Mesenchymal stem cell (in vitro differentiated cells and primary cell): ENCODE measurements at regions not wholly inside any gene's neighbourhood (a gene's known extent, or its start where the extent isn't known, plus 50 kb on each side); places are given as distances from the start of the nearest gene placed in this dataset.
"Not testable (repeated sequence)": the region's sequence is repeated elsewhere in the genome, so short reads cannot be mapped to it uniquely, and the experiment has no call there.

ENCODE experiments used
- DNase-seq: peaks from one replicate; pipeline ENCODE4 v3.0.0-alpha.2; 2013
- H2AFZ ChIP-seq: one replicate; pipeline ENCODE4 v1.6.1; 2013; ENCODE audit warnings: low read depth, mild to moderate bottlenecking, control low read depth, inconsistent platforms, low read length, moderate library complexity
- H2AK5ac ChIP-seq: 2 replicates; pipeline ENCODE4 v1.6.1; 2013; ENCODE audit warnings: low read length, moderate library complexity, mild to moderate bottlenecking, inconsistent platforms; ENCODE audit not compliant: severe bottlenecking
- H2BK120ac ChIP-seq: one replicate; pipeline ENCODE4 v1.6.1; 2013; ENCODE audit warnings: low read depth, mild to moderate bottlenecking, inconsistent platforms, low read length, moderate library complexity
- H2BK12ac ChIP-seq, 2 experiments: one replicate each; pipeline ENCODE4 v1.6.1; 2013; ENCODE audit warnings: inconsistent platforms in 2 of 2, low read length in 2 of 2, mild to moderate bottlenecking in 2 of 2, moderate library complexity in 2 of 2, control low read depth in 1 of 2
- H2BK15ac ChIP-seq: one replicate; pipeline ENCODE4 v1.6.1; 2013; ENCODE audit warnings: mild to moderate bottlenecking, low read depth, inconsistent platforms; ENCODE audit not compliant: poor library complexity, severe bottlenecking
- H2BK5ac ChIP-seq: 2 replicates; pipeline ENCODE4 v1.6.1; 2013; ENCODE audit warnings: low read depth, mild to moderate bottlenecking, low read length, control low read depth, inconsistent platforms; ENCODE audit not compliant: poor library complexity, severe bottlenecking
- H3K14ac ChIP-seq, 2 experiments: one replicate each; pipeline ENCODE4 v1.6.1; 2013; ENCODE audit warnings: inconsistent platforms in 2 of 2, low read length in 2 of 2, control low read depth in 1 of 2, mild to moderate bottlenecking in 1 of 2, moderate library complexity in 1 of 2
- H3K18ac ChIP-seq, 2 experiments: one replicate each; pipeline ENCODE4 v1.6.1; 2013; ENCODE audit warnings: inconsistent platforms in 2 of 2, low read length in 2 of 2, control low read depth in 1 of 2, low read depth in 1 of 2, mild to moderate bottlenecking in 1 of 2
- H3K23ac ChIP-seq, 2 experiments: one replicate each; pipeline ENCODE4 v1.6.1; 2013; ENCODE audit warnings: inconsistent platforms in 2 of 2, low read length in 2 of 2, mild to moderate bottlenecking in 2 of 2, moderate library complexity in 2 of 2, control low read depth in 1 of 2
- H3K27ac ChIP-seq: 2 replicates; pipeline ENCODE4 v1.5.1; 2013; ENCODE audit warnings: mild to moderate bottlenecking, moderate library complexity, low read length, control low read depth, inconsistent platforms; ENCODE audit not compliant: poor library complexity, severe bottlenecking
- H3K27me3 ChIP-seq, 2 experiments: 2 replicates each; pipeline versions ENCODE4 v1.6.1 to v1.7.0; 2013; ENCODE audit warnings: low read length in 2 of 2, mild to moderate bottlenecking in 2 of 2, moderate library complexity in 2 of 2, control low read depth in 1 of 2, inconsistent platforms in 1 of 2; ENCODE audit not compliant: control insufficient read depth in 1 of 2, insufficient read depth in 1 of 2
- H3K36me3 ChIP-seq, 2 experiments: 2 replicates each; pipeline versions ENCODE4 v1.6.1 to v1.7.0; 2013; ENCODE audit warnings: low read length in 2 of 2, control low read depth in 1 of 2, inconsistent platforms in 1 of 2, low read depth in 1 of 2, mild to moderate bottlenecking in 1 of 2; ENCODE audit not compliant: insufficient read depth in 2 of 2, control insufficient read depth in 1 of 2
- H3K4ac ChIP-seq, 2 experiments: one replicate each; pipeline ENCODE4 v1.6.1; 2013; ENCODE audit warnings: inconsistent platforms in 2 of 2, low read length in 2 of 2, mild to moderate bottlenecking in 2 of 2, moderate library complexity in 2 of 2, control low read depth in 1 of 2, low read depth in 1 of 2
- H3K4me1 ChIP-seq: 2 replicates; pipeline ENCODE4 v1.6.1; 2013; ENCODE audit warnings: low read depth, low read length, control low read depth; ENCODE audit not compliant: control insufficient read depth, insufficient read depth
- H3K4me2 ChIP-seq: 2 replicates; pipeline ENCODE4 v1.6.1; 2013; ENCODE audit warnings: low read length, mild to moderate bottlenecking, inconsistent platforms; ENCODE audit not compliant: poor library complexity, severe bottlenecking
- H3K4me3 ChIP-seq, 2 experiments: 2 replicates each; pipeline versions ENCODE4 v1.5.1 to v1.7.0; 2013; ENCODE audit warnings: low read length in 2 of 2, mild to moderate bottlenecking in 2 of 2, control low read depth in 1 of 2, low read depth in 1 of 2; ENCODE audit not compliant: insufficient read depth in 1 of 2
- H3K79me1 ChIP-seq: replicated peaks from 2 replicates; pipeline ENCODE4 v1.6.1; 2013; ENCODE audit warnings: mild to moderate bottlenecking, control low read depth, low read length, inconsistent platforms; ENCODE audit not compliant: poor library complexity, severe bottlenecking
- H3K9ac ChIP-seq: 2 replicates; pipeline ENCODE4 v1.7.0; 2013; ENCODE audit warnings: mild to moderate bottlenecking, low read length, moderate library complexity
- H3K9me3 ChIP-seq: 2 replicates; pipeline ENCODE4 v1.7.0; 2013; ENCODE audit warnings: mild to moderate bottlenecking, low read length; ENCODE audit not compliant: control insufficient read depth
- H4K8ac ChIP-seq: one replicate; pipeline ENCODE4 v1.6.1; 2013; ENCODE audit warnings: inconsistent platforms, mild to moderate bottlenecking, low read length, moderate library complexity
- H4K91ac ChIP-seq: one replicate; pipeline ENCODE4 v1.6.1; 2013; ENCODE audit warnings: mild to moderate bottlenecking, low read length, inconsistent platforms
- WGBS: methylation state at CpG from one replicate; pipeline ENCODE4 v1.1.7; 2013; ENCODE audit warnings: mixed read lengths; 5-methylcytosine and 5-hydroxymethylcytosine counted together

GRCh38 chr2:75892490-75892889, 181.8 kb upstream of the GCFC2 start:
- Histone ChIP-seq H3K4ac (no peak overlapping the region), H3K4me1 (no peaks in the 10 kb centered on the region), H4K8ac (no peak overlapping the region), H4K91ac (no peak overlapping the region), H2AK5ac (no peak overlapping the region), H3K14ac (no peak overlapping the region), H3K36me3 (no peaks in the 10 kb centered on the region), H2BK15ac (no peak overlapping the region), H3K27ac (no peak overlapping the region), H3K4me3 (no peak overlapping the region), H2AFZ (no peak overlapping the region), H2BK12ac (no peak overlapping the region), H3K9me3 (no peaks in the 10 kb centered on the region), H3K79me1 (no peaks in the 10 kb centered on the region), H3K4me2 (no peak overlapping the region), H3K27me3 (peaks cover 0 to 4% of the 10 kb centered on the region in 2 experiments), H2BK120ac (no peak overlapping the region), H3K9ac (no peak overlapping the region), H2BK5ac (no peak overlapping the region), H3K23ac (no peak overlapping the region), H3K18ac (no peak overlapping the region)
- no peak for DNase-seq
- WGBS: no CpG with 5 or more reads among the region's 2 CpGs

GRCh38 chr2:75882530-75882929, 171.8 kb upstream of the GCFC2 start:
- Histone ChIP-seq H3K36me3 (no peaks in the 10 kb centered on the region), H3K18ac (no peak overlapping the region), H3K27me3 (no peaks in the 10 kb centered on the region), H2AFZ (no peak overlapping the region), H3K4me3 (no peak overlapping the region), H3K23ac (no peak overlapping the region), H2BK5ac (no peak overlapping the region), H3K4me1 (no peaks in the 10 kb centered on the region), H2BK120ac (no peak overlapping the region), H3K27ac (no peak overlapping the region), H2AK5ac (no peak overlapping the region), H3K9me3 (no peaks in the 10 kb centered on the region), H4K8ac (no peak overlapping the region), H3K79me1 (no peaks in the 10 kb centered on the region), H3K4ac (no peak overlapping the region), H4K91ac (no peak overlapping the region), H2BK12ac (no peak overlapping the region), H3K14ac (no peak overlapping the region), H3K4me2 (no peak overlapping the region), H3K9ac (no peak overlapping the region), H2BK15ac (no peak overlapping the region)
- 74% methylated on average over 2 of the region's 2 CpGs for WGBS
- DNase-seq: no peak

- H2AK5ac ChIP-seq, H3K4me2 ChIP-seq, H3K27ac ChIP-seq, H3K4ac ChIP-seq, H4K91ac ChIP-seq, H2BK5ac ChIP-seq, H3K9me3 ChIP-seq, H2BK120ac ChIP-seq, H2BK12ac ChIP-seq, H3K79me1 ChIP-seq, H3K4me3 ChIP-seq, H2AFZ ChIP-seq, DNase-seq, H3K4me1 ChIP-seq, H3K27me3 ChIP-seq, H3K36me3 ChIP-seq, H3K23ac ChIP-seq, H4K8ac ChIP-seq, H2BK15ac ChIP-seq, H3K14ac ChIP-seq, H3K18ac ChIP-seq, H3K9ac ChIP-seq: not testable (repeated sequence)
- 90% methylated on average over 5 of the region's 7 CpGs for WGBS
These were observed 164.9 kb upstream of the GCFC2 start for GRCh38 chr2:75875606-75876005.

- 93% methylated on average over 25 of the region's 25 CpGs for WGBS
- not testable (repeated sequence) for H4K8ac ChIP-seq, H3K4ac ChIP-seq, H3K79me1 ChIP-seq, H3K9me3 ChIP-seq, H3K4me1 ChIP-seq, H3K14ac ChIP-seq, H3K36me3 ChIP-seq, H3K9ac ChIP-seq, H2AK5ac ChIP-seq, H4K91ac ChIP-seq, H2BK120ac ChIP-seq, H3K4me2 ChIP-seq, H2AFZ ChIP-seq, H2BK5ac ChIP-seq, H3K23ac ChIP-seq, H3K27me3 ChIP-seq, H2BK12ac ChIP-seq, H3K27ac ChIP-seq, H3K4me3 ChIP-seq, H3K18ac ChIP-seq, H2BK15ac ChIP-seq, DNase-seq
These were observed 161.3 kb upstream of the GCFC2 start for GRCh38 chr2:75871762-75872614.
